KOPT-K1 (cell line): ENCODE measurements at regions not wholly inside any gene's neighbourhood (a gene's known extent, or its start where the extent isn't known, plus 50 kb on each side); places are given as distances from the start of the nearest gene placed in this dataset.

ENCODE experiments used
- H3K27ac ChIP-seq: fragments of 200-600 bp; sonication (generic); 2 replicates; pipeline ENCODE4 v1.5.1; 2016; ENCODE audit warnings: antibody characterized with exemption, mild to moderate bottlenecking, low read depth, low read length; ENCODE audit not compliant: poor library complexity, severe bottlenecking
- H3K36me3 ChIP-seq: fragments of 200-600 bp; sonication (generic); 2 replicates; pipeline ENCODE4 v1.5.1; 2017; ENCODE audit warnings: antibody characterized with exemption, mild to moderate bottlenecking, low read length, moderate library complexity; ENCODE audit not compliant: insufficient read depth
- H3K9me3 ChIP-seq: fragments of 200-600 bp; sonication (generic); 2 replicates; pipeline ENCODE4 v1.5.1; 2017; ENCODE audit warnings: antibody characterized with exemption, low read length, mild to moderate bottlenecking; ENCODE audit not compliant: insufficient read depth, poor library complexity, severe bottlenecking

DNA sequence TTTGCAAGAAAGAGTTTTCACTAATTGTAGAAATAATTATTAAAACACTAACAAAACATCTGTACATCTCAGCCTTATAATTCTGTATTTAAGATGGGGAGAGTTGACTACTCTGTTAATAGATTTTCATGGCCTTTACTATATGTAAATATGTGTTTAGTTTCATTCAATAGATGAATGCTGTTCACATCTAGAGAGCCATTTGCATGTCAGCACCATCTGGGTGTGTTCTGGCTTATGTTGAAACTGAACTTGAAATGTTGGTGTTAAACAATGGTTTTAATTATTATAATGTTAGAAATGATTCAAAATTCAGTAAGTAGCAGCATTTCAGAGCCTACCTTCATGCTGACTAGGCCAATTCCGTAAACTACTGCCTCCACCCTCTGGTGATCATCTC lies 102.5 kb upstream of the ADAD1 start:
- peaks cover 57% of the 10 kb centered on the region for H3K36me3 ChIP-seq

DNA sequence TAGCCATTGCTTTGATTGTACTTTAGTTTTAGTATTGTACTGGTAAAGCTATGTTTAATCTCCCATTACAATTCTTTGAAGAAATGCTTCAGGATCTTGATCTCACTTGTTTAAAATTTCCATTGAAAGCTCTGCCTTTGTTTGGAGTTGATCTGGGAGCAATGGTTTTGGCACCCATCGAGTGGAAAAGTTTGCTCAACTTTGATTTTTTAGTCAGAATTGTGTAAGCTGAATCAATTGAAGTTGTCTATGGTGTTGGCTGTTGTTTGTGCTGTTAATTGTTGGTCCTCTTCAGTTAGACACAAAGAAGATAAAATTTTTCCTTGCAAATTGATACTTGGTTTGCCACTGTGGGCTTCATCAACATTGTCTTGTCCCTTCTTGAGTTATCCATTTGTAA lies 99.8 kb upstream of the ADAD1 start:
- Histone ChIP-seq H3K9me3 (no peaks in the 10 kb centered on the region), H3K27ac (no peak overlapping the region), H3K36me3 (peaks cover 51% of the 10 kb centered on the region)

More for the DNA sequence above, 102.5 kb upstream of the ADAD1 start:
- Histone ChIP-seq H3K9me3 (no peaks in the 10 kb centered on the region), H3K27ac (no peak overlapping the region)

DNA sequence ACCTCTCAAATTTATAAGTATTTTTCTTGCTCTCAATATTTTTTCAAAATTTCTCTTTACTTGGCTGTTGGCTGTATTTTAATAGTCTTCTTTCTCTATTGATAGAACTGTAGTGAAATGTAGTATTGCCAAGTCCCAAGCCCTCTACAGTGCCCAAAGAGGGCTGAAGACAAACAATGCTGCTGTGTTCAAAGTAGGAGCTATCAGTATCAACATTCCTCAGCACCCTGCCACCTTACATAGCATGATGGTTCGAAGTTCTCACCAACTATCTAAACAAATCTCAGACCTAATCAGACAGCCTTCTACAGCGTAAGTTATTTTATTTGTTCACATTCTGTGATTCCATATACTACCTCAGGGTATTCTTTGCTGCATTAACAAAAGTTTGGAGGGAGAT lies 99.1 kb upstream of the ADAD1 start:
- Histone ChIP-seq H3K27ac (no peak overlapping the region), H3K9me3 (no peaks in the 10 kb centered on the region), H3K36me3 (peaks cover 52% of the 10 kb centered on the region)

DNA sequence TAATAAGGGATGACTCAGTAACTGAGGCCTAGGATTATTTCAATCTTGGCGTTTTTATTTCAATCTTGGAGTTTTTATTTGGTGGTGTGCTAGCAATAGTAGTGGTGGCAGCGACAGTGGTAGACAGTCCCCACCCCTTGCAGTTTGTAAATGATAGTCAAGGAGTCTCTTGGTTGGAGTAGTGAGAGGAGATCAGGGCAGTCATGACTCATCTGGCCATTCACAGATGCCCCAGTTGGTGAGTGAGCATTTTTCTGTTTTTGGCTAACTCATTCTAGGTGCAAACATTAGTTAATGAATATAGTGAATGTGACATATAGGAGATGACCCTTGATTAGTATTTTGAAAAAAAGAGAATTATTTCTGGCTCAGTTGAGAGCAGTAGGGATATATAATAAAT lies 93.5 kb upstream of the ADAD1 start:
- peaks cover 51% of the 10 kb centered on the region for H3K36me3 ChIP-seq

DNA sequence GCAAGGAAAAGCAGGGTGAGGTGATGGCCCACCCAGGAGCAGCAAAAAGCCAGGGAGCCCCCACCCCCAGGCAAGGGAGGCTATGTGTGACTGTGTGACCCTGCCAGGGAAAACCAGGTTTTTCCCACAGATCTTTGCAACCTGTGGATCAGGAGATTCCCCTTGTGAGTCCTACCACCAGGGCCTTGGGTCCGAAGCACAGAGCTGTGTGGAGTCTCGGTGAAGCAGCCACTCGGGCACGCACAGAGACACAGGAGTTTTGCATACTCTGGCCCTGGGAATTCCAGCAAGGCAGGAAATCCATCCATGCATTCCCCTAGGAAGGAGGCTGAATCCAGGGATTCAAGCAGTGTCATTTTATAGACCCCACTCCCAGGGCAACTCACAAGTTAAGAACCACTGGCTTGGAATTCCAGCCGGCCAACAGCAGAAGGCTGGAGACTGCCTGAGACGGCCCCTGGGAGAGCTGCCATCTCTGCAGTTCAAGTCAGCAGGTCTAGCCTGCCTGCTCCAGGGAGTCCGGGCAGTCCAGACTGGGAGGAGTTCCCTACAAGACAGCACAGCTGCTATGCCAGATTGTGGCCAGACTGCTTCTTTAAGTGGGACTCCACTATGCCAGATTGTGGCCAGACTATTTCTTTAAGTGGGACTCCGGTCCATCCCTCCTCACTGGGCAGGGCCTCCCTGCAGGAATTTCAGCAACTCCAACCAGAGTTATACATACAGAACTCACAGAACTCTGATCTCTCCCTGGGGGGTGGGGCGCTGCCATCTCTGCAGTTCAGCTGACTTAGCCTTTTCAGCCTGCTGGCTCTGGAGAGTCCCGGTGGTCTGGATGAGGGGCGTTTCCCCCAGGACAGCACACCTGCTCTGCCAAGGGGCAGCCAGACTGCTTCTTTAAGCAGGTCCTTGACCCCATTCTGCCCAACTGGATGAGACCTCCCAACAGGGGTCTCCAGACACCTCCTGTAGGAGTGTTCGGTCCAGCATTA lies 85.1 kb upstream of the ADAD1 start:
- H3K27ac ChIP-seq: no peak overlapping the region
- H3K9me3 ChIP-seq: no peaks in the 10 kb centered on the region
- peaks cover 42% of the 10 kb centered on the region for H3K36me3 ChIP-seq

More for the DNA sequence above, 93.5 kb upstream of the ADAD1 start:
- Histone ChIP-seq H3K27ac (no peak overlapping the region), H3K9me3 (no peaks in the 10 kb centered on the region)

DNA sequence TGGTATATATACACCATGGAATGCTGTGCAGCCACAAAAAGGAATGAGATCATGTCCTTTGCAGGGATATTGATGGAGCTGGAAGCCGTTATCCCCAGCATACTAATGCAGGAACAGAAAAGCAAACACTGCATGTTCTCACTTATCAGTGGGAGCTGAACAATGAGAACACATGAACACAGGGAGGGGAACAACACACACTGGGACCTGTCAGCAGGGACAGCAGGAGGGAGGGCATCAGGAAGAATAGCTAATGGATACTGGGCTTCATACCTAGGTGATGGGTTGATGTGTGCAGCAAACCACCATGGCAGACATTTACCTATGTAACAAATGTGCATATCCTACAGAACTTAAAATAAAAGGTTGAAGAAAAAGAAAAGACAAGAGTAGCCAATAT lies 81.1 kb upstream of the ADAD1 start:
- Histone ChIP-seq H3K36me3 (peaks cover 27% of the 10 kb centered on the region; the same call in 1 of the 2 replicates), H3K27ac (no peak overlapping the region), H3K9me3 (no peaks in the 10 kb centered on the region)

DNA sequence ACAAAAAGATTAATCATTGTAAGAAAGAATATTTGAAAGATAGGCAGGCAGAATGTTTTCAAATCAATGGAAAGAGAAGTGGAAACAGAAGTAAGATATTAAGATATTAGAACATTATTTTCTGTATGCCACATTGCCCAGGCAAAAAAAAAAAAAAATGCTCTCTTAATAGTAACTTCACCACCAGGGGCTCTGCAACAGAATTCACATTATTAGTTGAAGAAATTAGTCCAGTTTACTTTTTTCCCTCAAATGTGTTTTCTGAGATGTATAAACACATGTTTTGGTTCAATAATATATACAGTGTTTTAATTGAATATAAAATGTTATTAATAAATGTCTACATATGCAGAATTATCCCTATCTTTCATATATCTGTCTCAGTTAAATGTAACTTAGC lies 78.0 kb upstream of the ADAD1 start:
- H3K27ac ChIP-seq: no peak overlapping the region
- peaks cover 11% of the 10 kb centered on the region for H3K36me3 ChIP-seq
- no peaks in the 10 kb centered on the region for H3K9me3 ChIP-seq

DNA sequence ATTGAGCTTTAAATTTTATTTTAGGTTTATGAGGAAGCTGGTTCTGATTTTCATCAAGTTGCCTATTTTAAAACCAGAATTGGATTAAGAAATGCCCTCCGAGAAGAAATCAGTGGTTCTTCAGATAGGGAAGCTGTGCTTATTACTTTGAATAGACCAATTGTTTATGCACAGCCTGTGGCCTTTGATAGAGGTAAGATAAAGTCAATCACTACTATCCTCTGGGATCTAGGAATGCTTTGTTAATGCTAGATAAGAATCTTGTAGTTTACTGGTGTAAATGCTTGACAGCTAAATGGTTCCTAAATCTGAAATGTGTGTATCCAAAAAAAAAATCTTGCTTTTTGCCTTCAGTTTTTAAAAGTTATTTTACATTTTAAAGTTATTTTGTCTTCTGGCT lies 73.0 kb upstream of the ADAD1 start:
- Histone ChIP-seq H3K9me3 (no peaks in the 10 kb centered on the region), H3K27ac (no peak overlapping the region), H3K36me3 (peaks cover 26% of the 10 kb centered on the region)

DNA sequence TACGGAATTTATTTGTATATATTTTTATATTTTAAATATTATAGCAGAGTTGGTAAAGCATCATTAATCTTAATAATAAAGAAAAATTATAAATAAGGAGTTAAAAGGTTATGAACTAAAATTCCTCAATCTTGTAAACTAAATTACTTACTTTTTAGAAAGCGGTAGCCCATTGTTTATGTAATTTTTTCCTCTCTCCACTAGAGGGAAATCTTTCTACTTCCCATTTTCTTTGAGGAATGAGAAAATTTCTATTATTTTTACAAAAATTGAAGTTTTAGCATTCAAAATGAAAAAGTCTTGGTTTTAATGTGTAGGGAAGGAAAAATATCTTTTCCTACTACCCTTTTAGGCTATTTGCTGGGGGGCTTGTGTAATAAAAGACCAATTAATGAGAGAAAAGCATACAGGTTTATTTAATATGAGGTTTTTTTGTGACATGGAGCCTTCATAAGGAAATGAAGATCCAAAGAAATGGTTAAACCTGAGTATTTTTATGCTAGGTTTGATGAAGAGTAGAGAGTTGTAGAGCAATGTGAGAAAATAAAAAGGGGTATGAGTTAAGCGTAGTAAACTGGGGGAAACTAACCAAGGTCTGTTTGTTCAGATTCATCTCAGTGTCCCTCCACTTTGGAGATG lies 68.7 kb upstream of the ADAD1 start:
- Histone ChIP-seq H3K9me3 (no peaks in the 10 kb centered on the region), H3K27ac (no peak overlapping the region), H3K36me3 (peaks cover 15% of the 10 kb centered on the region)

DNA sequence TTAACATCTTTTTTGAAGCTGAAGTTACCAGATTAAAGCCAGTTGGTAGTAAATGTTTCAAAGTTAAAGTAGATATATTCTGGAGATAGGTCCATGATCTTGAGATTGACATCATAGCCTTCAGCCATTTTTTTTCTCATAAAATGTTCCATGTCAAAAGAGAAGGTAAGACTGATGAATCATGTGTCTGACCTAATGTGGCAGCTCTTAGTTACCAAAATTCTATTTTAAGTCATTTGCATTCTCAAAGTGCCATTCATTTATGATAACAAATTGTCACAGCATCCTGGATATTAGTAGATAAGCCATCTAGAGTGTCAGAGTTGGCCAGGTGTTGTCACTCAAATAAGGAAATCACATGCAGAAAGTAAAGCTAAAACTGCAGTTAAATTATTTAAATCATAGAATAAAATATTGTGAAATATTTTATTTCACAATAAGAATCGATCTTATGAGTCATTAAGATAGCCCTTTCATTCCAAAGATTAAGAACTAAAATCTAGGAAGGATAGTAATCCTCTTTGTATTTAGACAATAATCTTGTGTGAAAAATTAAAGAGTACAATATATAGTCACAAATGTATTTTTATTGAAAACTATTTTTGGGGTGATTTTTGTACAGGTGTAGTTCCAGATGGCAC lies 65.7 kb upstream of the ADAD1 start:
- peaks cover 20% of the 10 kb centered on the region for H3K36me3 ChIP-seq
- no peaks in the 10 kb centered on the region for H3K9me3 ChIP-seq
- no peak overlapping the region for H3K27ac ChIP-seq

DNA sequence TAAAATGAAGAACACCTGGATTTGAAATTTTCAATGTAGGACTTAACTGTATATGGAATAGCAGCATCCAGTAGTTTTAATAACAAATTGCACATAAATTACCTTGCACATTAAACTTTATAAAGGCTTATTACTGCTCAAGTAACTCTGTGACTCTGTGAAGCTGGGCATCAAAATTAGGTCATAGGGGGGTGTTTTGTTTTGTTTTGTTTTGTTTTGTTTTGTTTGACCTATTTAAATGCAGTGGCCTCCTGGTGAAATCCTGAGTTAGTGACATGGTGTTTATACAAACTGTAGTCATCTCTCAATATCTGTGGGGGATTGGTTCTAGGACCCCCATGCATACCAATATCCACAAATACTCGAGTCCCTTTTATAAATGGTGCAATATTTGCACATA lies 51.9 kb upstream of the ADAD1 start:
- Histone ChIP-seq H3K36me3 (peaks cover 27% of the 10 kb centered on the region), H3K9me3 (no peaks in the 10 kb centered on the region), H3K27ac (no peak overlapping the region)

DNA sequence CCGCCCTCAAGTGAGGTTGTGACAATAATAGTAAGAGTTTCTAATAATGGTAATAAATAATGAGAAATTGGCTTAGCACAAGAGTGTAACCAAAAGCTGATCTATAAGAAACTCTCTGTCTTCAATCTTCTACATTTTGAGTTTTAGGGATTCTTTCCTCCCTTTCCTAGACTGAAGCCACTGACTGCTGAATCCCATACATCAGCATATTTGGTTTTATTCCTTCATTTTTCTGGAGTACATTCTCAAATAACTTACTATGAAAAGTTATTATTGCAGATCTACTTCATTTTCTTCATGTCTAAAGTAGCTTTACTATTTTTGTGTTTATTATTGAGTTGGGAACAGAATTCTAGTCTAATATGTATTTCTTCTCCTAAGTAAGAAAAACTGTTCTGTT lies 49.9 kb upstream of the ADAD1 start:
- H3K36me3 ChIP-seq: peaks cover 33% of the 10 kb centered on the region
- H3K27ac ChIP-seq: no peak overlapping the region
- H3K9me3 ChIP-seq: no peaks in the 10 kb centered on the region
